ENCODE measurements at regions not wholly inside any gene's neighbourhood (a gene's known extent, or its start where the extent isn't known, plus 50 kb on each side); places are given as distances from the start of the nearest gene placed in this dataset.

DNA sequence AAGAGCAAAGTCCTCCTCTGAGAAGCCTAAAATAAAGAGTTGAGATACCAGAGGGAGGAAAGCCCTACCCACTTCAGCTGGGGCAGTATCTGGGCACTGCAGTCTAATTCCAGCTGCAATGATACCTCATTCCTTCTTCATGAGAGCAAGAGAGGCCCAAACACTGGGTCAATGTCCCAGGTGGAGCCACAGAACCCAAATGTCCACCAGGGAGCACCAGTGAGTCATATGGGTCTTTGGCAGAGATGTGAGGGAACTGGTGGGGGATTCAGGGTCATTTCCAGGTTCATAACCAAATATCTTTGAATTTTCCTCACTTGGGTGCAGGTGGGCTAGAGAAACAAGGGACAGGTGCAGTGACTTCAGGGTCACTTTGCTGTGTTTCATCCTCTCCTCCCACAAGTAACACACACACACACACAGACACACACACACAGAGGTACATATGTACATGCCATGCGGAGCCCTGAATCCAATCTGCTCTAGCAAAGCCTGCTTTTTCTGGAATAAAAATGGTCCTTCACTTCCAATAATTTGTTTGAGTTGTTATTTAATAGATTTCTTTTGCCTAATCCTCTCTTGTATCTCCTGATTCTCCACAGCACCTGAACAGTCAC, 585.4 kb downstream of the SOX6 start:
- Histone ChIP-seq H3K4me1 (no peaks in the 10 kb centered on the region), H3K4me3 (no peak overlapping the region), H3K27me3 (no peaks in the 10 kb centered on the region), H3K9me3 (no peaks in the 10 kb centered on the region), H3K36me3 (no peaks in the 10 kb centered on the region), H3K27ac (no peak overlapping the region)
- 80% methylated on average over 1 of the region's 1 CpG for WGBS (ENCODE audit: insufficient coverage, low coverage, low lambda C conversion rate, missing lambda C conversion rate)
- DNase-seq (peak in 2 of 3 donors; percentile 25 to 54), ATAC-seq (peak; percentile 62 to 76 (median 68))
- intact Hi-C loops (cut with DNase I): no loop called here
- TF ChIP-seq POLR2A (IDR thresholded peaks at IDR 0.05) (no peak), CTCF (IDR thresholded peaks at IDR 0.05) (peak; percentile 39 to 66 (median 55))

- no peaks in the 10 kb centered on the region for H3K36me3 ChIP-seq
- H3K4me3 ChIP-seq: no peak overlapping the region
- WGBS (ENCODE audit: insufficient coverage, low coverage, low lambda C conversion rate, missing lambda C conversion rate): 49% methylated on average over 3 of the region's 3 CpGs
- H3K27ac ChIP-seq: no peak overlapping the region
- TF ChIP-seq POLR2A (IDR thresholded peaks at IDR 0.05) (no peak), CTCF (IDR thresholded peaks at IDR 0.05) (no peak)
- H3K4me1 ChIP-seq: no peaks in the 10 kb centered on the region
- intact Hi-C loops (cut with DNase I): no loop called here
- ATAC-seq: no peak
- no peak for DNase-seq
- H3K27me3 ChIP-seq: no peaks in the 10 kb centered on the region
- H3K9me3 ChIP-seq: no peaks in the 10 kb centered on the region
Observed at GRCh38 chr11:15772547-15772946, 583.8 kb downstream of the SOX6 start.

DNA sequence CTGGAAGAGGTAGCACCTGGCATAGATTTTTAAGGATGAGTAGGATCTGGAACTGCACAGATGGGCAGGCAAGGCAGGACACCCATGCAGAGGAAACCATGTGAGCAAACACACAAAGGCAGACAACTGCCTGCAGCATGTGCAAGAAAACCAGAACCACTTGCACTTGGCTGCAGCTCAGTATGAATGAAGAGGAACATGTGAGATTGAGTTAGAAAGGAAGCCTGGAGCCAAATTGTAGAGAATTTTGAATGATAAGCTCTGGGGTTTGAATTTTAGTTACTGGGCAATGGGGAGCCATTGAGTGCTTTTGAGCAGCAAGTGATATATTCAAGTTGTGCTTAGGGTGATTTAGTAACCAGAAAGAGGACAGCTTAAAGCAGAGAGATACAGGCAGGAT, 583.4 kb downstream of the SOX6 start:
- H3K36me3 ChIP-seq: no peaks in the 10 kb centered on the region
- no peak for TF ChIP-seq POLR2A (IDR thresholded peaks at IDR 0.05)
- TF ChIP-seq CTCF (IDR thresholded peaks at IDR 0.05): no peak
- H3K4me1 ChIP-seq: no peaks in the 10 kb centered on the region
- H3K27ac ChIP-seq: no peak overlapping the region
- no peaks in the 10 kb centered on the region for H3K9me3 ChIP-seq
- H3K27me3 ChIP-seq: no peaks in the 10 kb centered on the region
- DNase-seq (no peak), ATAC-seq (no peak)
- intact Hi-C loops (cut with DNase I): no loop called here
- no peak overlapping the region for H3K4me3 ChIP-seq

GRCh38 chr11:15773476-15774387, 582.6 kb downstream of the SOX6 start:
- 62% methylated on average over 13 of the region's 13 CpGs for WGBS (ENCODE audit: insufficient coverage, low coverage, low lambda C conversion rate, missing lambda C conversion rate)
- Histone ChIP-seq H3K27me3 (no peaks in the 10 kb centered on the region), H3K4me3 (no peak overlapping the region), H3K9me3 (no peaks in the 10 kb centered on the region), H3K27ac (no peak overlapping the region), H3K4me1 (no peaks in the 10 kb centered on the region), H3K36me3 (no peaks in the 10 kb centered on the region)
- no peak for ATAC-seq
- intact Hi-C loops (cut with DNase I): no loop called here
- no peak for TF ChIP-seq POLR2A (IDR thresholded peaks at IDR 0.05)
- no peak for TF ChIP-seq CTCF (IDR thresholded peaks at IDR 0.05)
- no peak for DNase-seq

Data from right lobe of liver (tissue), 6 donors.